ENCODE measurements at regions not wholly inside any gene's neighbourhood (a gene's known extent, or its start where the extent isn't known, plus 50 kb on each side); places are given as distances from the start of the nearest gene placed in this dataset.

- H3K9me3 ChIP-seq (ENCODE audit: insufficient read depth in 2 of 2, low read depth in 1 of 2, low read length in 1 of 2) = no peaks in the 10 kb centered on the region
- no peak overlapping the region for H4K5ac ChIP-seq (ENCODE audit: insufficient read length, low read depth, low read length)
- H3K4me1 ChIP-seq (replicated peaks in 1 of 4; ENCODE audit: control insufficient read depth in 3 of 4, insufficient read depth in 4 of 4, low read length in 3 of 4) = no peaks in the 10 kb centered on the region
- H3K36me3 ChIP-seq (ENCODE audit: control insufficient read depth in 2 of 4, insufficient read depth in 4 of 4, low read length in 3 of 4) = no peaks in the 10 kb centered on the region
- no peak overlapping the region for H3K4me2 ChIP-seq (ENCODE audit: insufficient read depth in 1 of 2, low read depth in 2 of 2, low read length in 2 of 2)
- ChIA-PET POLR2A (ENCODE audit: partially characterized antibody) (no interaction called here), CTCF (ENCODE audit: partially characterized antibody) (no interaction called here)
- H3K27ac ChIP-seq (ENCODE audit: low read depth, low read length) = no peak overlapping the region
- H2BK5ac ChIP-seq (ENCODE audit: low read depth, low read length) = no peak overlapping the region
- H4K91ac ChIP-seq (replicated peaks; ENCODE audit: insufficient read length, low read length) = no peak overlapping the region
- no peaks in the 10 kb centered on the region for H3K79me2 ChIP-seq (ENCODE audit: control insufficient read depth in 1 of 2, insufficient read depth in 2 of 2, low read length in 2 of 2)
- H2AK5ac ChIP-seq (ENCODE audit: low read depth, low read length) = no peak overlapping the region
- H3K18ac ChIP-seq (ENCODE audit: extremely low read depth, low read length) = no peak overlapping the region
- no peak overlapping the region for H4K8ac ChIP-seq (ENCODE audit: extremely low read depth, insufficient read depth, low read length)
- H3K27me3 ChIP-seq (replicated peaks in 1 of 4; ENCODE audit: control insufficient read depth in 3 of 4, extremely low read depth in 1 of 4, insufficient read depth in 3 of 4, low read length in 3 of 4) = peaks cover 0 to 2% (median 0%) of the 10 kb centered on the region in 4 experiments; a peak in 1 of 7 replicates
- H3K4ac ChIP-seq (replicated peaks; ENCODE audit: insufficient read length, low read depth, low read length) = no peak overlapping the region
- DNase-seq (ENCODE audit: low read depth in 1 of 2, low spot score in 2 of 2) (no peak), FAIRE-seq (no peak)
- H3K14ac ChIP-seq (ENCODE audit: insufficient read length) = no peak overlapping the region
- H3K9ac ChIP-seq (replicated peaks in 1 of 4; ENCODE audit: extremely low read depth in 1 of 4, low read depth in 3 of 4, low read length in 3 of 4) = no peak overlapping the region
- no peak overlapping the region for H2AFZ ChIP-seq (ENCODE audit: low read length)
- no peak overlapping the region for H2BK20ac ChIP-seq (ENCODE audit: low read length)
- no peak overlapping the region for H3K23ac ChIP-seq (ENCODE audit: insufficient read length)
- H2BK120ac ChIP-seq (replicated peaks; ENCODE audit: low read depth, low read length) = no peak overlapping the region
- H4K20me1 ChIP-seq (replicated peaks in 1 of 2; ENCODE audit: control insufficient read depth in 1 of 2, insufficient read depth in 2 of 2, low read length in 2 of 2) = no peaks in the 10 kb centered on the region
- no peaks in the 10 kb centered on the region for H3K79me1 ChIP-seq (ENCODE audit: low read depth, low read length)
- WGBS, 2 experiments (ENCODE audit: extremely low coverage in 1 of 2, insufficient coverage in 1 of 2, insufficient read length in 1 of 2, insufficient replicate concordance in 2 of 2, low coverage in 1 of 2, low lambda C conversion rate in 2 of 2, missing lambda C conversion rate in 1 of 2) = 50% methylated on average over 2 of the region's 2 CpGs; no CpG with 5 or more reads in 1 of the 2 experiments
- H2BK15ac ChIP-seq (ENCODE audit: low read length) = no peak overlapping the region
- H3K56ac ChIP-seq (replicated peaks; ENCODE audit: insufficient read length, low read depth, low read length) = no peak overlapping the region
- no peaks in the 10 kb centered on the region for H3K23me2 ChIP-seq (ENCODE audit: low read depth, low read length)
- no peak overlapping the region for H3K4me3 ChIP-seq (ENCODE audit: extremely low read depth in 1 of 4, insufficient read depth in 2 of 4, low read depth in 3 of 4, low read length in 4 of 4)
- H2BK12ac ChIP-seq (ENCODE audit: low read depth, low read length) = no peak overlapping the region
- TF ChIP-seq EGR1 (IDR thresholded peaks at IDR 0.05; ENCODE audit: borderline replicate concordance, low read depth, low read length) = no peak
- no peak for TF ChIP-seq RBBP5 (IDR thresholded peaks at IDR 0.05; ENCODE audit: borderline replicate concordance, low read depth, low read length)
- no peak for TF ChIP-seq YY1 (IDR thresholded peaks at IDR 0.05; ENCODE audit: low read depth, low read length)
- no peak for TF ChIP-seq SP1 (IDR thresholded peaks at IDR 0.05; ENCODE audit: low read depth, low read length)
- no peak for TF ChIP-seq CBX8 (IDR thresholded peaks at IDR 0.05; ENCODE audit: borderline replicate concordance, low read depth, low read length)
- no peak for TF ChIP-seq E2F6 (IDR thresholded peaks at IDR 0.05)
- TF ChIP-seq SP4 (IDR thresholded peaks at IDR 0.05; ENCODE audit: low read length) = no peak
- TF ChIP-seq POU5F1 (IDR thresholded peaks at IDR 0.05; ENCODE audit: low read depth, low read length) = no peak
- TF ChIP-seq SIN3A (conservative IDR thresholded peaks at IDR 0.05 in 1 of 2, IDR thresholded peaks at IDR 0.05 in 1 of 2; ENCODE audit: low read depth in 1 of 2, low read length in 2 of 2) = no peak
- TF ChIP-seq FOSL1 (IDR thresholded peaks at IDR 0.05; ENCODE audit: insufficient read depth, low read depth, low read length) = no peak
- no peak for TF ChIP-seq RFX5 (IDR thresholded peaks at IDR 0.05; ENCODE audit: borderline replicate concordance, low read depth, low read length)
- TF ChIP-seq HDAC2 (IDR thresholded peaks at IDR 0.05; ENCODE audit: borderline replicate concordance in 1 of 2, low read depth in 2 of 2, low read length in 2 of 2) = no peak
- TF ChIP-seq CTBP2 (IDR thresholded peaks at IDR 0.05; ENCODE audit: borderline replicate concordance, insufficient read depth, insufficient read length, low read length) = no peak
- TF ChIP-seq JUN (IDR thresholded peaks at IDR 0.05; ENCODE audit: low read depth, low read length) = no peak
- TF ChIP-seq MAFK (IDR thresholded peaks at IDR 0.05; ENCODE audit: low read depth, low read length) = no peak
Measured at GRCh38 chr18:68234676-68235075, 480.2 kb downstream of the TMX3 start.
